ENCODE measurements at regions not wholly inside any gene's neighbourhood (a gene's known extent, or its start where the extent isn't known, plus 50 kb on each side); places are given as distances from the start of the nearest gene placed in this dataset.

- no peaks in the 10 kb centered on the region for H3K27me3 ChIP-seq (ENCODE audit: control insufficient read depth in 1 of 2, insufficient read depth in 2 of 2, low read length in 2 of 2)
- Mint-ChIP-seq H3K27ac (no peak overlapping the region), H3K4me3 (no peak overlapping the region), H3K27me3 (no peaks in the 10 kb centered on the region), H3K36me3 (ENCODE audit: low read depth) (no peaks in the 10 kb centered on the region), H3K9me3 (no peaks in the 10 kb centered on the region), H3K4me1 (ENCODE audit: low read depth) (no peaks in the 10 kb centered on the region)
- no peak for ATAC-seq (ENCODE audit: poor library complexity)
- intact Hi-C loops (cut with DNase I, micrococcal nuclease), result no loop called here
- no peaks in the 10 kb centered on the region for H3K36me3 ChIP-seq (ENCODE audit: insufficient read depth, low read length)
- H3K4me3 ChIP-seq (ENCODE audit: low read length), result no peak overlapping the region
- ChIA-PET CTCF (no interaction called here), POLR2A (no interaction called here)
- peak in 3 of 14 experiments; percentile 2 to 17 (median 14) for DNase-seq
- no peaks in the 10 kb centered on the region for H3K4me1 ChIP-seq (ENCODE audit: insufficient read depth, low read length)
- TF ChIP-seq, protein P1, sequence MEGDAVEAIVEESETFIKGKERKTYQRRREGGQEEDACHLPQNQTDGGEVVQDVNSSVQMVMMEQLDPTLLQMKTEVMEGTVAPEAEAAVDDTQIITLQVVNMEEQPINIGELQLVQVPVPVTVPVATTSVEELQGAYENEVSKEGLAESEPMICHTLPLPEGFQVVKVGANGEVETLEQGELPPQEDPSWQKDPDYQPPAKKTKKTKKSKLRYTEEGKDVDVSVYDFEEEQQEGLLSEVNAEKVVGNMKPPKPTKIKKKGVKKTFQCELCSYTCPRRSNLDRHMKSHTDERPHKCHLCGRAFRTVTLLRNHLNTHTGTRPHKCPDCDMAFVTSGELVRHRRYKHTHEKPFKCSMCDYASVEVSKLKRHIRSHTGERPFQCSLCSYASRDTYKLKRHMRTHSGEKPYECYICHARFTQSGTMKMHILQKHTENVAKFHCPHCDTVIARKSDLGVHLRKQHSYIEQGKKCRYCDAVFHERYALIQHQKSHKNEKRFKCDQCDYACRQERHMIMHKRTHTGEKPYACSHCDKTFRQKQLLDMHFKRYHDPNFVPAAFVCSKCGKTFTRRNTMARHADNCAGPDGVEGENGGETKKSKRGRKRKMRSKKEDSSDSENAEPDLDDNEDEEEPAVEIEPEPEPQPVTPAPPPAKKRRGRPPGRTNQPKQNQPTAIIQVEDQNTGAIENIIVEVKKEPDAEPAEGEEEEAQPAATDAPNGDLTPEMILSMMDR (IDR thresholded peaks at IDR 0.05), result peak; percentile 30
- peaks cover 0 to 4% of the 10 kb centered on the region in 2 experiments for H3K9me3 ChIP-seq (ENCODE audit: control insufficient read depth in 1 of 2, insufficient read depth in 1 of 2, low read length in 2 of 2)
- H3K27ac ChIP-seq (ENCODE audit: low read depth in 1 of 2, low read length in 2 of 2), result no peak overlapping the region
Measured at GRCh38 chr3:104628185-104628789, 738.4 kb upstream of the ALCAM start.

GRCh38 chr3:104629038-104629437 lies 737.7 kb upstream of the ALCAM start:
- POLR2A ChIA-PET, result no interaction called here
- CTCF ChIA-PET, result no interaction called here
- Mint-ChIP-seq H3K36me3 (ENCODE audit: low read depth) (no peaks in the 10 kb centered on the region), H3K27me3 (no peaks in the 10 kb centered on the region), H3K4me3 (no peak overlapping the region), H3K9me3 (no peaks in the 10 kb centered on the region), H3K4me1 (ENCODE audit: low read depth) (no peaks in the 10 kb centered on the region), H3K27ac (no peak overlapping the region)
- ATAC-seq (ENCODE audit: poor library complexity), result no peak
- no peaks in the 10 kb centered on the region for H3K27me3 ChIP-seq (ENCODE audit: control insufficient read depth in 1 of 2, insufficient read depth in 2 of 2, low read length in 2 of 2)
- H3K4me1 ChIP-seq (ENCODE audit: insufficient read depth, low read length), result no peaks in the 10 kb centered on the region
- H3K9me3 ChIP-seq (ENCODE audit: control insufficient read depth in 1 of 2, insufficient read depth in 1 of 2, low read length in 2 of 2), result peaks cover 0 to 4% of the 10 kb centered on the region in 2 experiments
- H3K27ac ChIP-seq (ENCODE audit: low read depth in 1 of 2, low read length in 2 of 2), result no peak overlapping the region
- intact Hi-C loops (cut with DNase I, micrococcal nuclease), result no loop called here
- H3K4me3 ChIP-seq (ENCODE audit: low read length), result no peak overlapping the region
- TF ChIP-seq, protein P1 (IDR thresholded peaks at IDR 0.05), result no peak
- no peaks in the 10 kb centered on the region for H3K36me3 ChIP-seq (ENCODE audit: insufficient read depth, low read length)
- no peak for DNase-seq

GRCh38 chr3:104631254-104631653 lies 735.5 kb upstream of the ALCAM start:
- no peak overlapping the region for H3K27ac Mint-ChIP-seq
- Histone ChIP-seq H3K27ac (ENCODE audit: low read depth in 1 of 2, low read length in 2 of 2) (no peak overlapping the region), H3K36me3 (ENCODE audit: insufficient read depth, low read length) (no peaks in the 10 kb centered on the region), H3K27me3 (ENCODE audit: control insufficient read depth in 1 of 2, insufficient read depth in 2 of 2, low read length in 2 of 2) (no peaks in the 10 kb centered on the region), H3K4me1 (ENCODE audit: insufficient read depth, low read length) (no peaks in the 10 kb centered on the region), H3K4me3 (ENCODE audit: low read length) (no peak overlapping the region), H3K9me3 (ENCODE audit: control insufficient read depth in 1 of 2, insufficient read depth in 1 of 2, low read length in 2 of 2) (peaks cover 0 to 4% of the 10 kb centered on the region in 2 experiments)
- H3K9me3 Mint-ChIP-seq, result no peaks in the 10 kb centered on the region
- no peaks in the 10 kb centered on the region for H3K27me3 Mint-ChIP-seq
- TF ChIP-seq, protein P1 (IDR thresholded peaks at IDR 0.05), result no peak
- no peaks in the 10 kb centered on the region for H3K4me1 Mint-ChIP-seq (ENCODE audit: low read depth)
- ATAC-seq (ENCODE audit: poor library complexity), result no peak
- intact Hi-C loops (cut with DNase I, micrococcal nuclease), result no loop called here
- H3K36me3 Mint-ChIP-seq (ENCODE audit: low read depth), result no peaks in the 10 kb centered on the region
- ChIA-PET POLR2A (no interaction called here), CTCF (no interaction called here)
- H3K4me3 Mint-ChIP-seq, result no peak overlapping the region
- no peak for DNase-seq
